ENCODE measurements at regions not wholly inside any gene's neighbourhood (a gene's known extent, or its start where the extent isn't known, plus 50 kb on each side); places are given as distances from the start of the nearest gene placed in this dataset.

- TF ChIP-seq CTCF (conservative IDR thresholded peaks at IDR 0.05 in 1 of 2, IDR thresholded peaks at IDR 0.05 in 1 of 2; ENCODE audit: extremely low read depth in 1 of 2, insufficient read depth in 1 of 2, low read depth in 1 of 2, low read length in 2 of 2), result no peak
- TF ChIP-seq EZH2 (IDR thresholded peaks at IDR 0.05; ENCODE audit: borderline replicate concordance, low read length), result no peak
Observed at GRCh38 chr7:440059-440749, 79.4 kb downstream of the PDGFA start.

All from mammary epithelial cell (primary cell).